Thymus (tissue), 11 donors: ENCODE measurements at regions not wholly inside any gene's neighbourhood (a gene's known extent, or its start where the extent isn't known, plus 50 kb on each side); places are given as distances from the start of the nearest gene placed in this dataset.

Experiments used
- DNase-seq, 9 donors: peaks; one replicate each; pipeline ENCODE4 v3.0.0-alpha.2; 2013; ENCODE audit warnings: low spot score in 9 of 9, low read depth in 6 of 9, missing footprints in 1 of 9
- H3K27ac ChIP-seq, 2 donors: one replicate each; pipeline ENCODE4 v1.5.1; 2013; ENCODE audit warnings: control low read depth in 1 of 2, low read depth in 1 of 2, low read length in 1 of 2, mild to moderate bottlenecking in 1 of 2, moderate library complexity in 1 of 2
- H3K27me3 ChIP-seq, 2 donors: one replicate each; pipeline ENCODE4 v1.5.1; 2013; ENCODE audit warnings: low read length in 1 of 2; ENCODE audit not compliant: control insufficient read depth in 2 of 2, insufficient read depth in 1 of 2
- H3K36me3 ChIP-seq, 2 donors: one replicate each; pipeline ENCODE4 v1.5.1; 2013; ENCODE audit warnings: low read length in 1 of 2, mild to moderate bottlenecking in 1 of 2, moderate library complexity in 1 of 2; ENCODE audit not compliant: control insufficient read depth in 2 of 2, insufficient read depth in 2 of 2
- H3K4me1 ChIP-seq, 2 donors: one replicate each; pipeline ENCODE4 v1.5.1; 2013; ENCODE audit warnings: low read length in 2 of 2; ENCODE audit not compliant: control insufficient read depth in 2 of 2, insufficient read depth in 2 of 2
- H3K4me3 ChIP-seq, 2 donors: one replicate each; pipeline ENCODE4 v1.5.1; 2013; ENCODE audit warnings: low read length in 2 of 2, control low read depth in 1 of 2, mild to moderate bottlenecking in 1 of 2
- H3K9me3 ChIP-seq, 2 donors: one replicate each; pipeline ENCODE4 v1.5.1; 2013; ENCODE audit warnings: low read length in 1 of 2, mild to moderate bottlenecking in 1 of 2; ENCODE audit not compliant: control insufficient read depth in 2 of 2, insufficient read depth in 1 of 2
- WGBS: extraction: QIAGEN DNeasy Blood & Tissue Kit; methylation state at CpG from one replicate; pipeline ENCODE4 v1.1.7; 2013; 5-methylcytosine and 5-hydroxymethylcytosine counted together
- donor health status: healthy.

DNA sequence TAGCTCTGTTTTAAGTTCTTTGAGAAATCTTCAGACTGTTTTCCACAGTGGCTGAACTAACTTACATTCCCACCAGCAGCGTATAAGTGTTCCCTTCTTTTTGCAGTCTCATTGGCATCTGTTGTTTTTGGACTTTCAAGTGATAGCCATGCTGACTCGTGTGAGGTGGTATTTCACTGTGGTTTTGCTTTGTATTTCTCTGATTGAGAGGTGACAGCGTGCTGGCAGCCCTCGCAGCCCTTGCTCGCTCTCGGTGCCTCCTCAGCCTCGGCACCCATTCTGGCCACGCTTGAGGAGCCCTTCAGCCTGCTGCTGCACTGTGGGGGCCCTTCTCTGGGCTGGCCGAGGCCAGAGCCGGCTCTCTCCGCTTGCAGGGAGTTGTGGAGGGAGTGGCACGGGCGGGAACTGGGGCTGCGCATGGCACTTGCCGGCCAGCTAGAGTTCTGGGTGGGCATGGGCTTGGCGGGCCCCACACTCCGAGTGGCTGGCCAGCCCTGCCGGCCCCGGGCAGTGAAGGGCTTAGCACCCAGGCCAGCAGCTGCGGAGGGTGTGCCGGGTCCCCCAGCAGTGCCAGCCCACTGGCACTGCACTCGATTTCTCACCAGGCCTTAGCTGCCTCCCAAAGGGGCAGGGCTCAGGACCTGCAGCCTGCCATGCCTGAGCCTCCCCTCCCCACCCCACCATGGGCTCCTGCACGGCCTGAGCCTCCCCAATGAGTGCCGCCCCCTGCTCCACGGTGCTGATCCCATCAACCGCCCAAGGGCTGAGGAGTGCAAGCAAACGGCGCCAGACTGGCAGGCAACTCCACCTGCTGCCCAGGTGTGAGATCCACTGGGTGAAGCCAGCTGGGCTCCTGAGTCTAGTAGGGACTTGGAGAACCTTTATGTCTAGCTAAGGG, 151.8 kb downstream of the IRS1 start:
- DNase-seq = no peak
- peaks cover 0 to 13% of the 10 kb centered on the region in 2 donors for H3K9me3 ChIP-seq
- 86% methylated on average over 28 of the region's 28 CpGs for WGBS
- no peak overlapping the region for H3K27ac ChIP-seq
- peaks cover 0 to 8% of the 10 kb centered on the region in 2 donors for H3K4me1 ChIP-seq
- H3K4me3 ChIP-seq = no peak overlapping the region
- H3K36me3 ChIP-seq = no peaks in the 10 kb centered on the region
- H3K27me3 ChIP-seq = peaks cover 0 to 4% of the 10 kb centered on the region in 2 donors

DNA sequence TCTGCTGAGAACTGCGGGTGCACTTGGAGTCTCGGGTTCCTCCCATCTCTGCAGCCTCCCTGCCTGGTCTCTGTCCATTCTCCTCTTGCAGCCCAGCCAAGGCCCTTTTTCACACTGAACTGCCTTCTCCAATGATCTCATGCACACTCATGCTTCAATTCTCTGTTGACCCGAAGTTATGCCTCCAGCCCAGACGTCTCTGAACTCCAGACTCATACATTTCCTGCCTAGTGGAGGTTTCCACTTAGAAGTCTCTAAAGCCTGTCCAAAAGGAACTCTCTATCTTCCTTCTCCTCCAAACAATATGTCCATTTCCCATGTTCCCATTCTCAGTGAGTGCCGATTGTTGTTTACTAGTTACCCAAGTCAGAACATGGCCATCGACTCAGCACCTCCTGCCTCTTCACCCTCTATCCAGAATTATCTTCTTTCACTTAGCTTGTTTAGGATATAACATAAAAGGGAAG, 155.2 kb downstream of the IRS1 start:
- 45% methylated on average over 6 of the region's 6 CpGs for WGBS
- Histone ChIP-seq H3K27me3 (peaks cover 0 to 2% of the 10 kb centered on the region in 2 donors), H3K27ac (no peak overlapping the region), H3K9me3 (peaks cover 0 to 10% of the 10 kb centered on the region in 2 donors), H3K36me3 (no peaks in the 10 kb centered on the region), H3K4me3 (no peak overlapping the region), H3K4me1 (no peaks in the 10 kb centered on the region)
- DNase-seq = no peak

DNA sequence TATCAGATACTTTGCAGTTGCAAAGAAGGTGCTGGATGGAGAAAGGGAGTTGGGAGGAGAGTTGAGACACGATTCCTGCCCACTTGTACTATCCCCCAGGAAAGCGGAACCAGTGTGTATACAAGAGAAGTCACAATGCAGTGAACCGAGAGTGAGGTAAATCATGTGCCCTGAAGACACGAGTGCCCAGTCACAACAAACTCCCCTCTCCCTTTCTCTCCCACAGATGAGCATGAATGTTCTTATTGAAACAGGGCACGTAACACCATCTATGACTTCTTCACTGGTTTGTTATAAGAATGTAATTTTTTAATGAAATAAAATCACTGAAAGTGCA, 155.7 kb downstream of the IRS1 start:
- H3K9me3 ChIP-seq = peaks cover 0 to 6% of the 10 kb centered on the region in 2 donors
- peaks cover 0 to 2% of the 10 kb centered on the region in 2 donors for H3K27me3 ChIP-seq
- no peak overlapping the region for H3K4me3 ChIP-seq
- 60% methylated on average over 5 of the region's 5 CpGs for WGBS
- H3K36me3 ChIP-seq = no peaks in the 10 kb centered on the region
- no peaks in the 10 kb centered on the region for H3K4me1 ChIP-seq
- H3K27ac ChIP-seq = no peak overlapping the region
- no peak for DNase-seq

DNA sequence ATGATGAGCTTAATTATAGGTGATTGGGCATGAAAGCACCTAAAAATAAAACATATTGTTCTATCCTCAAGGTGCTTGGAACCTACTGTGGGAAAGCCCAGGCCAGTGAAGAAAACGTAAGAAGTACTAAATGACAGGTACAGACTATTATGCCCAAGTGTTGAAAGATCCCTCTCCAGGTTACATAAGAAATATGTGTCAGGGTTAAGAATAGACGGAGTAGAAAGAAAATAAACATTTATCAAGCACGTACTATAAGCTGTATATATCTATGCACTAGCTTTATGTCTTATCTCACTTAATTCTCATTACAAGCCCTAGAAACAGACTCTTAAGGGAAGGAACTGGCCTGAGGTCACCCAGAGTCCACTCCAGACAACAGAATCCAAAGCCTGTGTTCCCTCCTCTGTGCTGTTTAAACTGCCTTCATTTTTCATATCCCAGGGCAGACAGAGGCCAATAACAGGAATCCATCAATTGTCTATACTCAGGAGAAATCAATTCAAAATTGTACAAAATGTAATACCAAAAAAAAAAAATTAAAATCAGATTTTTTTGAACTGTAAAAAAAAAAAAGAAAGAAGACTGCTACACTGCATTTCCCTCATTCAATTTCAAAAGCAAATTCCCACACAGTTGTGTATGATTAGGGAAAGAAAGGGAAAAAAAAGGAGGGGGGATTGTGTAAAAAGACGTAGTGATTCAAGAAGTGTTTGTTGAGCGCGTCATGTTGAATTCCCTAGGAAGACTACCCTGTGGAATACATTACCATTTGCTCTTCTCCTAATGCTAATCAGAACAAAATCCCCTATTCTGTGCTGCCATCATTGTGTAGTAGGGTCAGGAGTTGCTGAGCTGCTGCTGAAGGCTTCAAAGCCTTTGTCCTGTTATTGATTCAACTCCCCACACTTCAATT, 156.3 kb downstream of the IRS1 start:
- Histone ChIP-seq H3K4me1 (no peaks in the 10 kb centered on the region), H3K9me3 (peaks cover 0 to 4% of the 10 kb centered on the region in 2 donors), H3K4me3 (no peak overlapping the region), H3K27ac (no peak overlapping the region), H3K36me3 (no peaks in the 10 kb centered on the region), H3K27me3 (peaks cover 0 to 2% of the 10 kb centered on the region in 2 donors)
- no peak for DNase-seq
- 88% methylated on average over 6 of the region's 6 CpGs for WGBS

DNA sequence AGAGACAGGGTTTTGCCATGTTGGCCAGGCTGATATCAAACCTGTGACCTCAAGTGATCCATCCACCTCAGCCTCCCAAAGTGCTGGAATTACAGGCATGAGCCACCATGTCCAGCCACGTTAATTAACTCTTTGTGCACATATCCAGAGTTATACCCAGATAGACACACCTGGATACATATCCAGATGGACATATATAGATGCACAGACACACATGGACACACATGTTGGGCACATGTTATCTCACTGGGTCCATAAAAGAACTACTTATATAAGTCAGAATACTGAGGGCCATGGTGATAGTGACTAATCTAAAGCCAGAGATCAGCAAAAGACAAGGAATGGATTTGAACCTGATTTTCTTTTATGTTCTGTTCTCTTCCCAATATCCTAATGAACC, 158.6 kb downstream of the IRS1 start:
- H3K4me3 ChIP-seq = no peak overlapping the region
- no peaks in the 10 kb centered on the region for H3K9me3 ChIP-seq
- WGBS = 84% methylated on average over 1 of the region's 1 CpG
- no peak for DNase-seq
- H3K36me3 ChIP-seq = no peaks in the 10 kb centered on the region
- no peaks in the 10 kb centered on the region for H3K4me1 ChIP-seq
- no peak overlapping the region for H3K27ac ChIP-seq
- peaks cover 0 to 2% of the 10 kb centered on the region in 2 donors for H3K27me3 ChIP-seq

DNA sequence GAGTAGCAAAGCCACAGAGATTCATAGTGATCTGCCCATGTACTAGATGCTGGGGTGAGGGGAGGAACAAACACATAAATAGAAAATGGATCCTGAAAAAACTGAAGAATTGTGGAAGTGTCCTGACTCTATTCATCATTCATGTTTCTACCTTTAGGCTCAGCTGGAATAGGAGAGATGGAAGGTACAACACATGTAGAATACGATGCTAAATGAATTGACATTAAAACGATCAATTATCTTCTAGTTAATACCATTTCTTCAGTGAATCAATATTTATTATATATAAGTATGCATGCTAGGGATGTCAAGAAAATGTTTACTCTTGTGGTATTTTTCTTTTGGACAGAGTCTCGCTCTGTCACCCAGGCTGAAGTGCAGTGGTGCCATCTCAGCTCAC, 159.1 kb downstream of the IRS1 start:
- DNase-seq = no peak
- H3K36me3 ChIP-seq = no peaks in the 10 kb centered on the region
- WGBS = 98% methylated on average over 3 of the region's 3 CpGs
- peaks cover 0 to 2% of the 10 kb centered on the region in 2 donors for H3K27me3 ChIP-seq
- H3K9me3 ChIP-seq = no peaks in the 10 kb centered on the region
- H3K4me3 ChIP-seq = no peak overlapping the region
- H3K4me1 ChIP-seq = no peaks in the 10 kb centered on the region
- no peak overlapping the region for H3K27ac ChIP-seq

DNA sequence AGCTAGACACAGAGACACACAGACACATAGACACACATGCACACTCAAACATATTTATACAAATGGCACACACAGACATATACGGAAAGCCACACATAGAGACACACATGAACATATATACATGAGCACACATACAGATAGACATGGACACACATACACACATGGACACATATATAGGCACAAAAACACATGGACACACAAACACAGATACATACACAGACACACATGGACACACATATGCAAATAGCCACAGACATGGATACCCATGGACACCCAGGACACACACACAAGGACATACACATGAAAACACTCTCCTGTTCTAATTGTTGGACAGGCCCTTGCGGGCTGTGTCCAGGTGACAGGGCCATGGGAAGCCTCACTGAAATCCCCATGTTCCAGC, 160.1 kb downstream of the IRS1 start:
- H3K4me1 ChIP-seq = no peaks in the 10 kb centered on the region
- H3K9me3 ChIP-seq = no peaks in the 10 kb centered on the region
- no peak overlapping the region for H3K4me3 ChIP-seq
- no peaks in the 10 kb centered on the region for H3K36me3 ChIP-seq
- peaks cover 0 to 2% of the 10 kb centered on the region in 2 donors for H3K27me3 ChIP-seq
- WGBS = 96% methylated on average over 2 of the region's 2 CpGs
- H3K27ac ChIP-seq = no peak overlapping the region
- no peak for DNase-seq

DNA sequence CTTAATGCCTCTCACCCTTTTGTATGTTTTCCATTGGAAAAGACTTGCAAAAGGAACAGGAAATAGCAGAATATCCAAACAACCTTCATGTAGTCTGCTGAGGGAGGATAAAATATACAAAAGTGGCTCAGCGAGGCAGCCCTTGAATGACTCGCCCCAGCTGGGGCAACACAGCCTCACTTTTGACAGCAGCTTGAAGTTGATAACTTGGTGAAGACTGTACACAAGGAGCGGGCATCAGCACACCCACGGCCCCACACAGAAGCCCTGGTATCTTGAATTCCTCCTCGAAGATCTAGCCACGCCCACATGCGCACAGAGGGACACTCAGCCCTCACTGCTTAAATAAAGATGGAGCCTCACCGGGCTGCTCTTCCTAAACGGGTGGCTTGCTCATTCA, 161.0 kb downstream of the IRS1 start:
- no peak for DNase-seq
- no peaks in the 10 kb centered on the region for H3K27me3 ChIP-seq
- H3K27ac ChIP-seq = no peak overlapping the region
- WGBS = 91% methylated on average over 9 of the region's 9 CpGs
- no peaks in the 10 kb centered on the region for H3K9me3 ChIP-seq
- no peaks in the 10 kb centered on the region for H3K4me1 ChIP-seq
- H3K4me3 ChIP-seq = no peak overlapping the region
- H3K36me3 ChIP-seq = no peaks in the 10 kb centered on the region

DNA sequence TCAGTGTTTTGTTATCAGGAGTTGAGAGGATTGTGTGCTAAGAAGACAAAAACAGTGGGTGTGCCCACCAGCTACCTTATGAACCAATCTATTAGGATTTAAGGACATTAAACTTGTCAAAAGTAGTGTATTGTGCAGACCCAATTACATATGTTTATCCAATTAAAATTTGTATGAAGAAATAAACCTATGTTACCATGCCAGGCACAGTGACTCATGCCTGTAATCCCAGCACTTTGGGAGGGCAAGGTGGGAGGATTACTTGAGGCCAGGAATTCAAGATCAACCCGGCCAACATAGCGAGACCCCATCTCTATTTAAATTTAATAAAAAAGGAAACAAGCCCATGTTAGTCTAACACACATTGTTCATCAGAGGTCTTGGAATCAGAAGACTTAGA, 162.2 kb downstream of the IRS1 start:
- H3K27ac ChIP-seq = no peak overlapping the region
- no peaks in the 10 kb centered on the region for H3K36me3 ChIP-seq
- no peak for DNase-seq
- no peaks in the 10 kb centered on the region for H3K4me1 ChIP-seq
- no peaks in the 10 kb centered on the region for H3K9me3 ChIP-seq
- no peaks in the 10 kb centered on the region for H3K27me3 ChIP-seq
- 94% methylated on average over 2 of the region's 2 CpGs for WGBS
- H3K4me3 ChIP-seq = no peak overlapping the region
